ENCODE measurements at regions not wholly inside any gene's neighbourhood (a gene's known extent, or its start where the extent isn't known, plus 50 kb on each side); places are given as distances from the start of the nearest gene placed in this dataset.
A peak's percentile ranks its signal among the peaks of the same experiment; 100 is the strongest.

GRCh38 chr7:67422601-67423000, 426.0 kb downstream of the TYW1 start:
- no peak for DNase-seq (ENCODE audit: low spot score)

- DNase-seq (ENCODE audit: low spot score): no peak
Observed at GRCh38 chr7:67423065-67423464, 426.4 kb downstream of the TYW1 start.

GRCh38 chr7:67426654-67427053, 430.0 kb downstream of the TYW1 start:
- no peak for DNase-seq (ENCODE audit: low spot score)

GRCh38 chr7:67429735-67430134, 433.1 kb downstream of the TYW1 start:
- DNase-seq (ENCODE audit: low spot score): no peak

- no peak for DNase-seq (ENCODE audit: low spot score)
Observed at GRCh38 chr7:67432536-67433234, 436.1 kb downstream of the TYW1 start.

- no peak for DNase-seq (ENCODE audit: low spot score)
Observed at GRCh38 chr7:67435894-67436535, 439.4 kb downstream of the TYW1 start.

- DNase-seq (ENCODE audit: low spot score): no peak
Observed at GRCh38 chr7:67438198-67438882, 441.7 kb downstream of the TYW1 start.

GRCh38 chr7:67438913-67439505, 442.4 kb downstream of the TYW1 start:
- DNase-seq (ENCODE audit: low spot score): no peak

GRCh38 chr7:67440321-67440720, 443.7 kb downstream of the TYW1 start:
- no peak for DNase-seq (ENCODE audit: low spot score)

- DNase-seq (ENCODE audit: low spot score): no peak
Observed at GRCh38 chr7:67445728-67446127, 449.1 kb downstream of the TYW1 start.

- no peak for DNase-seq (ENCODE audit: low spot score)
Observed at GRCh38 chr7:67447297-67447696, 450.7 kb downstream of the TYW1 start.

- no peak for DNase-seq (ENCODE audit: low spot score)
Observed at GRCh38 chr7:67448271-67448670, 451.6 kb downstream of the TYW1 start.

- DNase-seq (ENCODE audit: low spot score): no peak
Observed at GRCh38 chr7:67450171-67450570, 453.5 kb downstream of the TYW1 start.

GRCh38 chr7:67451306-67451705, 454.7 kb downstream of the TYW1 start:
- DNase-seq (ENCODE audit: low spot score): no peak

- no peak for DNase-seq (ENCODE audit: low spot score)
Observed at GRCh38 chr7:67452516-67453026, 455.9 kb downstream of the TYW1 start.

- no peak for DNase-seq (ENCODE audit: low spot score)
Observed at GRCh38 chr7:67453580-67454380, 457.1 kb downstream of the TYW1 start.

- no peak for DNase-seq (ENCODE audit: low spot score)
Observed at GRCh38 chr7:67455508-67455907, 458.9 kb downstream of the TYW1 start.

- peak; percentile 47 for DNase-seq (ENCODE audit: low spot score)
Observed at GRCh38 chr7:67462781-67463191, 466.2 kb downstream of the TYW1 start.

- DNase-seq (ENCODE audit: low spot score): no peak
Observed at GRCh38 chr7:67463316-67463715, 466.7 kb downstream of the TYW1 start.

- no peak for DNase-seq (ENCODE audit: low spot score)
Observed at GRCh38 chr7:67463983-67464382, 467.4 kb downstream of the TYW1 start.

GRCh38 chr7:67466109-67466508, 469.5 kb downstream of the TYW1 start:
- DNase-seq (ENCODE audit: low spot score): no peak

Data from ureter (tissue), 1 donor.